ENCODE measurements at regions not wholly inside any gene's neighbourhood (a gene's known extent, or its start where the extent isn't known, plus 50 kb on each side); places are given as distances from the start of the nearest gene placed in this dataset.

DNA sequence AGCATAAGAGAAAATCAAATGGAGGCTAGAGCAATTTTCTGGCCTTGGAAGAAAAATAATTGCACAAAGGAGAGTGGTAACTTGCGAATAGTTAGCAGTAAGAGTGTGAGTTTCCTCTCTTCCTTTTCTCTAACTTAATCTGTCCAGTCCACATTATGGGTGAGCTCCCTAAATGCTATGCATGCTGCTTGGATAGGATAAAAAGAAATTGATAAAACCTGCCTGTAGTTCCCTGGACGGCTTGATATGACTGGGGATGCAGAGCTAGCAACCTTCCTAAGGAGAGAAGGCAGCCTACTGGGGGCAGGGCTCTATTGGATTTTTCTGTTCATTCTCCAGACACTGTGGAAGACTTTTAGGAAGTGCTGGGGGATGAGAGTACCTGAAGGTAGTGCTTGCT is 311.3 kb downstream of the LMO7 start:
- Histone ChIP-seq H3K27me3 (no peaks in the 10 kb centered on the region), H3K36me3 (no peaks in the 10 kb centered on the region), H3K4me1 (no peaks in the 10 kb centered on the region), H3K4me3 (no peak overlapping the region), H3K9me3 (no peaks in the 10 kb centered on the region), H3K27ac (peak overlapping the region in 1 of 4 donors; percentile 11)
- no peak for DNase-seq
- TF ChIP-seq POLR2A (IDR thresholded peaks at IDR 0.05) (no peak), CTCF (IDR thresholded peaks at IDR 0.05) (no peak)

- no peaks in the 10 kb centered on the region for H3K4me1 ChIP-seq
- H3K36me3 ChIP-seq, result no peaks in the 10 kb centered on the region
- DNase-seq, result no peak
- H3K4me3 ChIP-seq, result no peak overlapping the region
- H3K27ac ChIP-seq, result no peak overlapping the region
- no peaks in the 10 kb centered on the region for H3K9me3 ChIP-seq
- no peaks in the 10 kb centered on the region for H3K27me3 ChIP-seq
- no peak for TF ChIP-seq CTCF (IDR thresholded peaks at IDR 0.05)
- TF ChIP-seq POLR2A (IDR thresholded peaks at IDR 0.05), result no peak
These were observed 310.6 kb downstream of the LMO7 start for GRCh38 chr13:75946536-75947284.

GRCh38 chr13:75945841-75946482 is 309.8 kb downstream of the LMO7 start:
- no peaks in the 10 kb centered on the region for H3K36me3 ChIP-seq
- TF ChIP-seq CTCF (IDR thresholded peaks at IDR 0.05), result no peak
- TF ChIP-seq POLR2A (IDR thresholded peaks at IDR 0.05), result no peak
- no peak overlapping the region for H3K4me3 ChIP-seq
- H3K9me3 ChIP-seq, result no peaks in the 10 kb centered on the region
- no peak for DNase-seq
- no peak overlapping the region for H3K27ac ChIP-seq
- H3K27me3 ChIP-seq, result no peaks in the 10 kb centered on the region
- H3K4me1 ChIP-seq, result no peaks in the 10 kb centered on the region

GRCh38 chr13:75938811-75939560 is 302.9 kb downstream of the LMO7 start:
- Histone ChIP-seq H3K27ac (no peak overlapping the region), H3K4me3 (no peak overlapping the region), H3K9me3 (no peaks in the 10 kb centered on the region), H3K4me1 (no peaks in the 10 kb centered on the region), H3K36me3 (no peaks in the 10 kb centered on the region), H3K27me3 (no peaks in the 10 kb centered on the region)
- no peak for TF ChIP-seq CTCF (IDR thresholded peaks at IDR 0.05)
- TF ChIP-seq POLR2A (IDR thresholded peaks at IDR 0.05), result no peak
- DNase-seq, result no peak

DNA sequence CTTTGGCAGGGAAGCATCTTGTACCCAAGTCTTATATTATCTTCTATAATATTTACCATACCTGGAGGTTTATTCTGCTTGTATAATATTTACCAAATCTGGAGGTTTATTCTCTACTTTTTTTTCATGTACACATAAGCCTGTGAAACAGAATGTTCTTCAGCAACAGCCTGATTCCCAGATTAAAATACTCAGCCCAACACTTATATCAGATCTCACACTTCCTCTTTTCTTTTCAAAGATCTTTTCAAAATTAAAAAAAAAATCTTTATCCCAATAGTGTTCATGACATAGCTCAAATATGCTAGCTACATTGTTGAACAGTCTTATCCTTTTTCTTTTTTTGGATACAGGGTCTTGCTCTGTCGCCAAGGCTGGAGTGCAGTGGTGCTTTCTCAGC is 300.7 kb downstream of the LMO7 start:
- Histone ChIP-seq H3K36me3 (no peaks in the 10 kb centered on the region), H3K4me1 (no peaks in the 10 kb centered on the region), H3K9me3 (no peaks in the 10 kb centered on the region), H3K27ac (no peak overlapping the region), H3K4me3 (no peak overlapping the region), H3K27me3 (no peaks in the 10 kb centered on the region)
- no peak for DNase-seq
- TF ChIP-seq CTCF (IDR thresholded peaks at IDR 0.05) (no peak), POLR2A (IDR thresholded peaks at IDR 0.05) (no peak)

Data from Peyer's patch (tissue), 4 donors.